ENCODE measurements at regions not wholly inside any gene's neighbourhood (a gene's known extent, or its start where the extent isn't known, plus 50 kb on each side); places are given as distances from the start of the nearest gene placed in this dataset.

GRCh38 chr4:180745019-180745418 is 1498.2 kb upstream of the TENM3 start:
- H3K9me3 ChIP-seq (ENCODE audit: low read length), result no peaks in the 10 kb centered on the region
- no peaks in the 10 kb centered on the region for H3K27me3 ChIP-seq (ENCODE audit: insufficient read depth, low read length, poor library complexity, severe bottlenecking)
- no peak overlapping the region for H3K4me3 ChIP-seq (ENCODE audit: low read length)
- Mint-ChIP-seq H3K4me3 (no peak overlapping the region), H3K4me1 (no peaks in the 10 kb centered on the region), H3K36me3 (no peaks in the 10 kb centered on the region), H3K27me3 (no peaks in the 10 kb centered on the region), H3K27ac (no peak overlapping the region), H3K9me3 (peaks cover 0 to 8% (median 5%) of the 10 kb centered on the region in 5 donors)
- no peak for DNase-seq
- ChIA-PET CTCF (no interaction called here), POLR2A (no interaction called here)
- H3K27ac ChIP-seq (ENCODE audit: low read depth, low read length), result no peak overlapping the region
- H3K36me3 ChIP-seq (ENCODE audit: insufficient read depth, low read length), result no peaks in the 10 kb centered on the region
- H3K4me1 ChIP-seq (ENCODE audit: insufficient read depth, low read length), result no peaks in the 10 kb centered on the region

GRCh38 chr4:180751009-180751408 is 1492.2 kb upstream of the TENM3 start:
- DNase-seq, result no peak
- Mint-ChIP-seq H3K9me3 (peaks cover 4 to 10% (median 8%) of the 10 kb centered on the region in 5 donors), H3K4me3 (no peak overlapping the region), H3K27ac (no peak overlapping the region), H3K27me3 (no peaks in the 10 kb centered on the region), H3K4me1 (no peaks in the 10 kb centered on the region), H3K36me3 (no peaks in the 10 kb centered on the region)
- Histone ChIP-seq H3K36me3 (ENCODE audit: insufficient read depth, low read length) (no peaks in the 10 kb centered on the region), H3K4me3 (ENCODE audit: low read length) (no peak overlapping the region), H3K27me3 (ENCODE audit: insufficient read depth, low read length, poor library complexity, severe bottlenecking) (no peaks in the 10 kb centered on the region), H3K4me1 (ENCODE audit: insufficient read depth, low read length) (no peaks in the 10 kb centered on the region), H3K27ac (ENCODE audit: low read depth, low read length) (no peak overlapping the region), H3K9me3 (ENCODE audit: low read length) (no peaks in the 10 kb centered on the region)
- ChIA-PET CTCF (no interaction called here), POLR2A (no interaction called here)

- peaks cover 0 to 12% (median 7%) of the 10 kb centered on the region in 5 donors for H3K9me3 Mint-ChIP-seq
- CTCF ChIA-PET, result no interaction called here
Measured at GRCh38 chr4:180757927-180758326, 1485.3 kb upstream of the TENM3 start.

GRCh38 chr4:180766045-180766444 is 1477.2 kb upstream of the TENM3 start:
- Mint-ChIP-seq H3K36me3 (no peaks in the 10 kb centered on the region), H3K27me3 (no peaks in the 10 kb centered on the region)
- CTCF ChIA-PET, result no interaction called here

More at GRCh38 chr4:180757927-180758326, 1485.3 kb upstream of the TENM3 start:
- no peak for DNase-seq
- no peak overlapping the region for H3K4me3 Mint-ChIP-seq
- H3K4me1 ChIP-seq (ENCODE audit: insufficient read depth, low read length), result no peaks in the 10 kb centered on the region
- no peaks in the 10 kb centered on the region for H3K4me1 Mint-ChIP-seq
- H3K36me3 ChIP-seq (ENCODE audit: insufficient read depth, low read length), result no peaks in the 10 kb centered on the region
- H3K4me3 ChIP-seq (ENCODE audit: low read length), result no peak overlapping the region
- POLR2A ChIA-PET, result no interaction called here
- no peak overlapping the region for H3K27ac Mint-ChIP-seq
- H3K9me3 ChIP-seq (ENCODE audit: low read length), result no peaks in the 10 kb centered on the region
- no peaks in the 10 kb centered on the region for H3K27me3 Mint-ChIP-seq
- H3K27me3 ChIP-seq (ENCODE audit: insufficient read depth, low read length, poor library complexity, severe bottlenecking), result no peaks in the 10 kb centered on the region
- no peak overlapping the region for H3K27ac ChIP-seq (ENCODE audit: low read depth, low read length)
- no peaks in the 10 kb centered on the region for H3K36me3 Mint-ChIP-seq

GRCh38 chr4:180766944-180767729 is 1476.1 kb upstream of the TENM3 start:
- no peaks in the 10 kb centered on the region for H3K27me3 Mint-ChIP-seq
- H3K4me1 Mint-ChIP-seq, result no peaks in the 10 kb centered on the region
- Histone ChIP-seq H3K27ac (ENCODE audit: low read depth, low read length) (no peak overlapping the region), H3K4me3 (ENCODE audit: low read length) (no peak overlapping the region), H3K4me1 (ENCODE audit: insufficient read depth, low read length) (no peaks in the 10 kb centered on the region), H3K9me3 (ENCODE audit: low read length) (no peaks in the 10 kb centered on the region), H3K36me3 (ENCODE audit: insufficient read depth, low read length) (no peaks in the 10 kb centered on the region), H3K27me3 (ENCODE audit: insufficient read depth, low read length, poor library complexity, severe bottlenecking) (no peaks in the 10 kb centered on the region)
- no peaks in the 10 kb centered on the region for H3K36me3 Mint-ChIP-seq
- ChIA-PET CTCF (no interaction called here), POLR2A (no interaction called here)
- DNase-seq, result no peak
- peak overlapping the region in 1 of 8 donors; percentile 87 for H3K27ac Mint-ChIP-seq
- no peak overlapping the region for H3K4me3 Mint-ChIP-seq
- H3K9me3 Mint-ChIP-seq, result peaks cover 5 to 13% (median 9%) of the 10 kb centered on the region in 5 donors

More at GRCh38 chr4:180766045-180766444, 1477.2 kb upstream of the TENM3 start:
- no peak overlapping the region for H3K4me3 Mint-ChIP-seq
- Histone ChIP-seq H3K4me3 (ENCODE audit: low read length) (no peak overlapping the region), H3K9me3 (ENCODE audit: low read length) (no peaks in the 10 kb centered on the region), H3K27me3 (ENCODE audit: insufficient read depth, low read length, poor library complexity, severe bottlenecking) (no peaks in the 10 kb centered on the region), H3K36me3 (ENCODE audit: insufficient read depth, low read length) (no peaks in the 10 kb centered on the region), H3K4me1 (ENCODE audit: insufficient read depth, low read length) (no peaks in the 10 kb centered on the region), H3K27ac (ENCODE audit: low read depth, low read length) (no peak overlapping the region)
- no peak overlapping the region for H3K27ac Mint-ChIP-seq
- H3K9me3 Mint-ChIP-seq, result peaks cover 4 to 13% (median 5%) of the 10 kb centered on the region in 5 donors
- POLR2A ChIA-PET, result no interaction called here
- H3K4me1 Mint-ChIP-seq, result no peaks in the 10 kb centered on the region
- no peak for DNase-seq

GRCh38 chr4:180768610-180769009 is 1474.6 kb upstream of the TENM3 start:
- Mint-ChIP-seq H3K36me3 (no peaks in the 10 kb centered on the region), H3K27ac (no peak overlapping the region), H3K4me3 (no peak overlapping the region), H3K4me1 (no peaks in the 10 kb centered on the region), H3K9me3 (peaks cover 5 to 21% (median 9%) of the 10 kb centered on the region in 5 donors), H3K27me3 (no peaks in the 10 kb centered on the region)
- no peaks in the 10 kb centered on the region for H3K36me3 ChIP-seq (ENCODE audit: insufficient read depth, low read length)
- POLR2A ChIA-PET, result no interaction called here
- H3K4me1 ChIP-seq (ENCODE audit: insufficient read depth, low read length), result no peaks in the 10 kb centered on the region
- no peak overlapping the region for H3K27ac ChIP-seq (ENCODE audit: low read depth, low read length)
- no peaks in the 10 kb centered on the region for H3K9me3 ChIP-seq (ENCODE audit: low read length)
- H3K27me3 ChIP-seq (ENCODE audit: insufficient read depth, low read length, poor library complexity, severe bottlenecking), result no peaks in the 10 kb centered on the region
- no peak for DNase-seq
- no peak overlapping the region for H3K4me3 ChIP-seq (ENCODE audit: low read length)
- CTCF ChIA-PET, result no interaction called here

GRCh38 chr4:180769791-180770190 is 1473.4 kb upstream of the TENM3 start:
- H3K36me3 Mint-ChIP-seq, result no peaks in the 10 kb centered on the region
- H3K27ac Mint-ChIP-seq, result no peak overlapping the region
- no peaks in the 10 kb centered on the region for H3K27me3 Mint-ChIP-seq
- H3K4me3 Mint-ChIP-seq, result no peak overlapping the region
- Histone ChIP-seq H3K4me3 (ENCODE audit: low read length) (no peak overlapping the region), H3K4me1 (ENCODE audit: insufficient read depth, low read length) (no peaks in the 10 kb centered on the region), H3K36me3 (ENCODE audit: insufficient read depth, low read length) (no peaks in the 10 kb centered on the region), H3K27me3 (ENCODE audit: insufficient read depth, low read length, poor library complexity, severe bottlenecking) (no peaks in the 10 kb centered on the region), H3K9me3 (ENCODE audit: low read length) (no peaks in the 10 kb centered on the region), H3K27ac (ENCODE audit: low read depth, low read length) (no peak overlapping the region)
- peaks cover 5 to 25% (median 9%) of the 10 kb centered on the region in 5 donors for H3K9me3 Mint-ChIP-seq
- H3K4me1 Mint-ChIP-seq, result no peaks in the 10 kb centered on the region
- ChIA-PET POLR2A (no interaction called here), CTCF (no interaction called here)
- DNase-seq, result no peak

- POLR2A ChIA-PET, result no interaction called here
- Histone ChIP-seq H3K4me3 (ENCODE audit: low read length) (no peak overlapping the region), H3K27ac (ENCODE audit: low read depth, low read length) (no peak overlapping the region), H3K4me1 (ENCODE audit: insufficient read depth, low read length) (no peaks in the 10 kb centered on the region), H3K36me3 (ENCODE audit: insufficient read depth, low read length) (no peaks in the 10 kb centered on the region), H3K27me3 (ENCODE audit: insufficient read depth, low read length, poor library complexity, severe bottlenecking) (no peaks in the 10 kb centered on the region), H3K9me3 (ENCODE audit: low read length) (no peaks in the 10 kb centered on the region)
- Mint-ChIP-seq H3K4me1 (no peaks in the 10 kb centered on the region), H3K4me3 (no peak overlapping the region), H3K36me3 (no peaks in the 10 kb centered on the region), H3K27me3 (no peaks in the 10 kb centered on the region), H3K27ac (no peak overlapping the region), H3K9me3 (peaks cover 5 to 25% (median 9%) of the 10 kb centered on the region in 5 donors)
- no peak for DNase-seq
- CTCF ChIA-PET, result no interaction called here
Measured at GRCh38 chr4:180770265-180770664, 1472.9 kb upstream of the TENM3 start.
